Testis (tissue), 2 donors: ENCODE measurements at regions not wholly inside any gene's neighbourhood (a gene's known extent, or its start where the extent isn't known, plus 50 kb on each side); places are given as distances from the start of the nearest gene placed in this dataset.

ENCODE experiments used
- DNase-seq: peaks from one replicate; pipeline ENCODE4 v3.0.0-alpha.2; 2019
- H3K27ac ChIP-seq, 2 donors: fragments of 200-600 bp; sonication (generic); one replicate each; pipeline ENCODE4 v1.5.1; 2019
- H3K27me3 ChIP-seq: fragments of 200-600 bp; sonication (generic); one replicate; pipeline ENCODE4 v1.5.1; 2019
- H3K36me3 ChIP-seq: fragments of 200-600 bp; sonication (generic); one replicate; pipeline ENCODE4 v1.5.1; 2017; ENCODE audit warnings: low read depth; ENCODE audit errors: missing control alignments
- H3K4me1 ChIP-seq: fragments of 200-600 bp; sonication (generic); one replicate; pipeline ENCODE4 v1.5.1; 2019
- H3K4me3 ChIP-seq, 2 donors: fragments of 200-600 bp; sonication (generic); one replicate each; pipeline ENCODE4 v1.5.1; 2017 to 2019
- H3K9me3 ChIP-seq: fragments of 200-600 bp; sonication (generic); one replicate; pipeline ENCODE4 v1.5.1; 2017
- POLR2A ChIP-seq: fragments of 450-650 bp; IDR thresholded peaks from one replicate; pipeline ENCODE4 v1.6.1; 2017; ENCODE audit warnings: antibody characterized with exemption, mild to moderate bottlenecking, moderate library complexity
- WGBS, 2 donors: methylation state at CpG; one replicate each; pipeline ENCODE4 v1.1.5; 2018; 5-methylcytosine and 5-hydroxymethylcytosine counted together
- intact Hi-C: fragments of 100-400 bp; cut with DNase I; formaldehyde crosslinking; loops from one replicate; pipeline ENCODE4 v1.15.1; 2023; ENCODE audit warnings: low total_unique reads
- TF ChIP-seq, protein P1 (sequence below), 3 experiments: fragments of 450-650 bp in 2 of 3; fragments of 200-600 bp in 1 of 3; sonication (generic) in 1 of 3; IDR thresholded peaks; one replicate each; pipeline ENCODE4 v1.5.1; 2016 to 2019; ENCODE audit warnings: antibody characterized with exemption in 3 of 3, mild to moderate bottlenecking in 2 of 3, moderate library complexity in 1 of 3

DNA sequence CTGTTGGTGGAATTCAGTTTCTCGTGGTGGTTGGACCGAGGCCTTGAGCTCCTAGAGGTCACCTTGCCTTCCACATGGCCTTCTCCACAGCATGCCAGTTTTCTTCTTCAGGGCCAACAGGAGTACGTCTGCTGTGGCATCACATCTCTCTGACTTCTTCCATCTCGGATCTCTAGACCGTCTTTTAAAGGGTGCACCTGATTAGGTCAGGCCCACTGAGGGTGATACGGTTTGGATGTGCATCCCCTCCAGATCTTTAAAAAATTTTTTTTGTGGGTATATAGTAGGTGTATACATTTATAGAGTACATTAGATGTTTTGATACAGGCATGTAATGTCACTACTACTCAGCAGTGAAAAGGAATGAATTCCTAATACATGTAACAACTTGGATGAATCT lies 58.3 kb upstream of the BRD7 start:
- WGBS, 2 donors = 74 to 96% methylated on average over 6 of the region's 6 CpGs
- H3K27ac ChIP-seq = no peak overlapping the region
- H3K27me3 ChIP-seq = no peaks in the 10 kb centered on the region
- no peaks in the 10 kb centered on the region for H3K9me3 ChIP-seq
- no peaks in the 10 kb centered on the region for H3K36me3 ChIP-seq
- no peaks in the 10 kb centered on the region for H3K4me1 ChIP-seq
- intact Hi-C loops = no loop called here
- no peak for TF ChIP-seq POLR2A
- TF ChIP-seq, protein P1, sequence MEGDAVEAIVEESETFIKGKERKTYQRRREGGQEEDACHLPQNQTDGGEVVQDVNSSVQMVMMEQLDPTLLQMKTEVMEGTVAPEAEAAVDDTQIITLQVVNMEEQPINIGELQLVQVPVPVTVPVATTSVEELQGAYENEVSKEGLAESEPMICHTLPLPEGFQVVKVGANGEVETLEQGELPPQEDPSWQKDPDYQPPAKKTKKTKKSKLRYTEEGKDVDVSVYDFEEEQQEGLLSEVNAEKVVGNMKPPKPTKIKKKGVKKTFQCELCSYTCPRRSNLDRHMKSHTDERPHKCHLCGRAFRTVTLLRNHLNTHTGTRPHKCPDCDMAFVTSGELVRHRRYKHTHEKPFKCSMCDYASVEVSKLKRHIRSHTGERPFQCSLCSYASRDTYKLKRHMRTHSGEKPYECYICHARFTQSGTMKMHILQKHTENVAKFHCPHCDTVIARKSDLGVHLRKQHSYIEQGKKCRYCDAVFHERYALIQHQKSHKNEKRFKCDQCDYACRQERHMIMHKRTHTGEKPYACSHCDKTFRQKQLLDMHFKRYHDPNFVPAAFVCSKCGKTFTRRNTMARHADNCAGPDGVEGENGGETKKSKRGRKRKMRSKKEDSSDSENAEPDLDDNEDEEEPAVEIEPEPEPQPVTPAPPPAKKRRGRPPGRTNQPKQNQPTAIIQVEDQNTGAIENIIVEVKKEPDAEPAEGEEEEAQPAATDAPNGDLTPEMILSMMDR (IDR thresholded peaks at IDR 0.05) = no peak
- no peak for DNase-seq
- no peak overlapping the region for H3K4me3 ChIP-seq

DNA sequence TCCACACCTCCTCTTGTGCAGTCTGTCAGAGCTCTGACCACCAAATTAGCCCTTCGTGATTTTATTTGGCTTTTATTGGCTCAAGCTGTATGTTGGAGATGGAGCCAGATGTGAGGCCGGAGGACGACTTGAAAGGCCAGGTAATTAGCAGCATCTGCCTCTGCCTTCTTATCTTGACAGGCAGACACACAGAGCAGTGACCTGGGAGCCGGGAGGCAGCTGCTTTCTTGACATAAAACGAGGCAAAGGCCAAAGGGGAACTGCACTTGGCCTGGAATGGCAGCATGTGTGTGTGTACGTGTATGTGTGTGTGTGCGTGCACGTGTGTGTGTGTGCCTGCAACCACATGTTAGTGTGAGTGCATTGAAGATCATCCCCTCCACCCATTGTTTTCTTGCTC lies 56.9 kb upstream of the BRD7 start:
- no peak for TF ChIP-seq POLR2A
- no peaks in the 10 kb centered on the region for H3K27me3 ChIP-seq
- DNase-seq = no peak
- 40 to 48% methylated on average over 8 of the region's 8 CpGs for WGBS, 2 donors
- H3K36me3 ChIP-seq = no peaks in the 10 kb centered on the region
- H3K4me3 ChIP-seq = no peak overlapping the region
- H3K27ac ChIP-seq = no peak overlapping the region
- no peaks in the 10 kb centered on the region for H3K4me1 ChIP-seq
- intact Hi-C loops = no loop called here
- H3K9me3 ChIP-seq = no peaks in the 10 kb centered on the region

- WGBS, 2 donors = 84 to 88% methylated on average over 3 of the region's 3 CpGs
- H3K4me1 ChIP-seq = no peaks in the 10 kb centered on the region
- H3K36me3 ChIP-seq = no peaks in the 10 kb centered on the region
- H3K27ac ChIP-seq = no peak overlapping the region
- no peak for DNase-seq
- no peaks in the 10 kb centered on the region for H3K27me3 ChIP-seq
- no peak overlapping the region for H3K4me3 ChIP-seq
- intact Hi-C loops = no loop called here
- no peaks in the 10 kb centered on the region for H3K9me3 ChIP-seq
- TF ChIP-seq, protein P1 (IDR thresholded peaks at IDR 0.05) = no peak
These were observed 56.3 kb upstream of the BRD7 start for GRCh38 chr16:50425044-50425443.

DNA sequence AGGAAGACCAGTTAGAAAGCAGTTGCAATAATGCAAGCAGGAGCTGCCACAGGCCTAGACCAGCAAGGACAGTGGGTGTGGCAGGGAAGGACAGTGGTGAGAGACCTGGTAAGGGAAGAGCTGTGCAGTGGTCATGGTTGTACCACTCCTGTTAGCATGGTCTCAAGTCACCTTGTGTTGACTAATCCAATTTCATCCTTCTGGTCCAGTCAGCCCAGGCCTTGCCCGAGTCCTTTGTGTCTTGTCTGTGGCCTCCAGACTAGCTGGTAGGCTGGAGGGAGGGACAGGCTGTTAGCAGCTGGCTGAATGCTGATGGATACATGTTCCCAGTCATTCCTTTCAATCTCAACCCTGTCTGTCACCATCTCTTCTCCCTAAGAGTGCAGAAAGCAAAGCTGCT lies 54.1 kb upstream of the BRD7 start:
- no peak for DNase-seq
- TF ChIP-seq, protein P1 (IDR thresholded peaks at IDR 0.05) = no peak
- no peak for TF ChIP-seq POLR2A
- H3K9me3 ChIP-seq = no peaks in the 10 kb centered on the region
- no peak overlapping the region for H3K4me3 ChIP-seq
- no peak overlapping the region for H3K27ac ChIP-seq
- no peaks in the 10 kb centered on the region for H3K4me1 ChIP-seq
- intact Hi-C loops = no loop called here
- H3K27me3 ChIP-seq = no peaks in the 10 kb centered on the region
- H3K36me3 ChIP-seq = no peaks in the 10 kb centered on the region
- 91% methylated on average over 1 of the region's 1 CpG; no CpG with 5 or more reads in 1 of the 2 donors for WGBS, 2 donors

DNA sequence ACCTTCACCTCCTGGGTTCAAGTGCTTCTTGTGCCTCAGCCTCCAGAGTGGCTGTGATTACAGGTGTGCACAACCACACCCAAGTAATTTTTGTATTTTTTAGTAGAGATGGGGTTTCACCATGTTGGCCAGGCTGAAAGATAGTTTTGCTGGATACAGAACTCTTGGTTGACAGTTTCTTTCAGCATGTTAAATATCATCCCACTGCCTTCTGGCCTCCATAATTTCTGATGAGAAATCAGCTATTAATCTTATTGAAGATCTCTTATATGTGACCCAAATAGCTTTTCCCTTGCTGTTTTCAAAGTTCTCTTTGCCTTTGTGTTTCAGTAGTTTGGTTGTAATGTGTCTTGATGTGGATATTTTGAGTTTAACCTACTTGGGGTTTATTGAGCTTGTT lies 50.3 kb upstream of the BRD7 start:
- no peaks in the 10 kb centered on the region for H3K4me1 ChIP-seq
- intact Hi-C loops = no loop called here
- no peaks in the 10 kb centered on the region for H3K9me3 ChIP-seq

More for the DNA sequence above, 50.3 kb upstream of the BRD7 start:
- TF ChIP-seq, protein P1 (IDR thresholded peaks at IDR 0.05) = no peak
- no peak for TF ChIP-seq POLR2A
- H3K27me3 ChIP-seq = no peaks in the 10 kb centered on the region
- H3K27ac ChIP-seq = no peak overlapping the region
- no peak overlapping the region for H3K4me3 ChIP-seq
- no peaks in the 10 kb centered on the region for H3K36me3 ChIP-seq
- no peak for DNase-seq
